Endothelial cell of hepatic sinusoid (primary cell): ENCODE measurements at regions not wholly inside any gene's neighbourhood (a gene's known extent, or its start where the extent isn't known, plus 50 kb on each side); places are given as distances from the start of the nearest gene placed in this dataset.

Experiments
- in situ Hi-C: cut with HindIII; loops from 2 replicates; pipeline ENCODE4 v1.10.0; 2017; ENCODE audit warnings: low sequenced_read_pairs

DNA sequence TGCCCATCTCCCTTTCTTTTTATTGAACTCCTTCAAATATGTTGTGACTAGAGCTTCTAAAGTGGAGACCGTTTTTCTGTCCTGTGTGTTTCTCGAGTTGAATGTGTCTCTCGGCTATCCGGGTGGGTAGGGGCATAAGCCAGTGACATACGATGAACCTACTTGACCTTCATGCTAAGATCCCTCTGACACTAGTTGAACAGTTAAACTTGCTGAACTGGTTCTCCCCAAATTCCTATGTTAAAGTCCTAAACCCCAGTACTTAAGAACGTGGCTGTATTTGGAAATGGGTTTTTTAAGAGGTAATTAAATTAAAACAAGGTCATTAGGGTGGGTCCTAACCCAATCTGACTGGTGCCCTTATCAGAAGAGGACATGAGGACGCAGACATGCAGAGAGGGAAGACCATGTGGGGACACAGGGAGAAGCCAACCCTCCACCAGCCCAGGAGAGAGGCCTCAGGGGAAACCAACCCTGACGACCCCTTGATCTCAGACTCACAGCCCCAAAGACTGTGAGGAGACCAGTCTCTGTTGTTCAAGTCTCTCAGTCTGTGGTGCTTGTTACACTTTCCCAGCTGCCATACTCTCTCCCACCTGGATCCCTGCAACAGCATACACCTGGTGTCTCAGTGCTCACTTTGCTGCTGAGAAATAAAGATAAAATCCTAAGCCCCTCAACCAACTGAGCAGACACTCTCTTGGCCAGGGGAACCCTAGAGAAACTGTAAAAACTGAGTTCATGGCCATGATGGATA is 208.4 kb downstream of the MYLK4 start:
- in situ Hi-C loops, result no loop called here

DNA sequence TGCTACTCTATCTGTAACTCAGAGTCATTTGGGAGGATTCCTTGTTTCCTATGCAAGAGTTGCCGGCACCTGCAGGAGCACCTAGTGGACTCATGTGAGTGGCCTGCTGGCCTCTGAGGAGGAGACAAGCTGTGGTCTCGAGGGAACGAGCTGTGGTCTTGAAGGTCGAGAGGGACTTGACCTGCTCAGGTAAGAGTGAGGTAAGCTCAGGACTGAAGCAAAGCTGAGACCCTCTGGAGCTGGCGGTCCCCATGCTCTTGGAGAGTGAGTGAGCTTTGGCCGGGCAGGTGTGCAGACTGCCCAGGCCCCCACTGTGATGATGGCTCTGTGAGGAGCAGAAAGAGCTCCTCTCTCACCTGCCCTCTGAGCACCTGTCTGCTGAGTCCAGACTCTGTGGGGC is 214.3 kb downstream of the MYLK4 start:
- in situ Hi-C loops, result no loop called here

GRCh38 chr6:2535506-2535905 is 215.2 kb downstream of the MYLK4 start:
- in situ Hi-C loops, result no loop called here

DNA sequence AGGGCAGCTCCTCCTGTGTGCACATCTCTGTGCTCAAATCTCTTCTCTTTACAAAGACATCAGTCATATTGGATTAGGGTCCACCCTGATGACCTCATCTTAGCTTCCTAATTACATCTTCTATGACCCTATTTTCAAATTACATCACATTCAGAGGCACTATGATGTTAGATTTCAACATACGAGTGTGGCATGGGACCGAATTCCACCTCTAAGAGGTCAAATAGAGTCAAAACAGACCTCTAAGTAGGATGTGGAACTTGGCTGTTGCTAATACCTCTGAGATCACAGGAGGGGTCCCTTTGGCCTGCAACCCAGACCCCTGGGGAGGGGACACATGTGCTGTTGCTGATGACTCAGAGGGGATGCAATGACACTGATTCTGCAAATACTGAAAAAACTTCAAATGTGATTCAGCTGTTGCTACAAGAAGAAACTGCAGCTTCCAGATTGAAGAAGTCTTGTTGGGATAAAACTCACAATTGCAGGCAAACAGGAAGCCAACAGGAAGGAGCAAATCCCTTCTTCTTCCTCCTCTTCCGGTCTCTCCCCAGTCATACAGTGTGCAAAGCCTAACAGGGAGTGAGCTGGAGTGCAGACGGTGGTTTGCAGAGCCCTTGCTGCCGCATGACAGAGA is 216.2 kb downstream of the MYLK4 start:
- in situ Hi-C loops, result loop anchor here (5.0 kb wide), 1 partner anchor 77 kb away; no protein-coding TSS in a partner anchor

- in situ Hi-C loops, result loop anchor here (5.0 kb wide), 1 partner anchor 74 kb away; no protein-coding TSS in a partner anchor
These were observed 219.1 kb downstream of the MYLK4 start for GRCh38 chr6:2531426-2532215.

DNA sequence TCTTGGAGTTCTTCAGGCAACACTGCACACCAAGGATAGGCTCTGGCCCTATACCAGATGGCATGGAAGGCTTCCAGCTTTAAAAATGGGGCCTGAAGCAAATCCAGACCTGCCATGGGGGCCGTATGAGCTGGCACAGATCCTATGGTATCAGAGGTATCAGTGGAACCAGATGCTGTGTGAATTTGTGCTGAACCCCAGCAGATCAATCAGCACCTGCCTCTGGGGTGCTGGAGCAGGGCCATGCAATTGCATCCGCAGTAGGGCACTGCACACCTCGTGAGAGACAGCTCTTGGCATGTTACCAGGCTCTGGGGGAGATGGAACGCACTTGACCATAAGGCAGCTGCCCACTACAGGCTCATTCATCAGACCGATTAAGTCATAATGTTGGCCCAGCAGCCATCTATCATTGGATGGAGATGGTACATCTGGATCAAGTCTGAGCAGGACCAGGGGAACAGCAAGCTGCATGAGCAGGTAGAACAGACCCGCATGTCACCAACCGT is 221.5 kb downstream of the MYLK4 start:
- in situ Hi-C loops, result no loop called here

- in situ Hi-C loops, result no loop called here
These were observed 222.6 kb downstream of the MYLK4 start for GRCh38 chr6:2528156-2528555.

- in situ Hi-C loops, result no loop called here
These were observed 224.0 kb downstream of the MYLK4 start for GRCh38 chr6:2526766-2527165.

- in situ Hi-C loops, result no loop called here
These were observed 226.6 kb downstream of the MYLK4 start for GRCh38 chr6:2524090-2524489.

- in situ Hi-C loops, result no loop called here
These were observed 227.7 kb downstream of the MYLK4 start for GRCh38 chr6:2523061-2523460.

GRCh38 chr6:2522521-2522920 is 228.2 kb downstream of the MYLK4 start:
- in situ Hi-C loops, result no loop called here

DNA sequence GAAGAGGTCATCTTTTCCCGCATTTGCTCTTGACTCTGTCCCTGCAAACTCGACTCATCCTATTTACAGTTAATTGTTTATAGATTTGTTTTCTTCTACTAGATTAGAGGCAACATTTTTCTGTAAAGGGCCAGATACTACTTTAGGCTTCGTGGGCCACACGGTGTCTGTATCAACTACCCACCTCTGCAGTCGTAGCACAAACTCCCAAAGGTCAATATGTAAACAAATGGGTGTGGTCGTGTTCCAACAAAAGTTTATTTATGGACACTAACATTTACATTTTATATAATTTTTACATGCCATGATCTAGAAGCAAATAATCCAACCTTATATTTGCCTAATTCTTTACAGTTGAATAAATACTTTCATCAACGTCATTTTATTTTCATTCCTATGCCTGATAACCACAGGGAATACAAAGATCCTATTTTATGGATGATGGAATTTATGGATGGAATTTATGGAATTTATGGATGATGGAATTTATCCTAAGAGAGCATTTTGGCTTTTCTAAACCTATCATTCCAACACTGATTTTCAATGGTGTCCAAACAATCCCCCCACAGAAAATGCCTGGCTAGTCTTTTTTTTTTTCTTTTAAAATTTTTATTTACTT is 232.8 kb downstream of the MYLK4 start:
- in situ Hi-C loops, result no loop called here

- in situ Hi-C loops, result no loop called here
These were observed 233.3 kb downstream of the MYLK4 start for GRCh38 chr6:2517401-2517800.

GRCh38 chr6:2516059-2516458 is 234.7 kb downstream of the MYLK4 start:
- in situ Hi-C loops, result no loop called here

DNA sequence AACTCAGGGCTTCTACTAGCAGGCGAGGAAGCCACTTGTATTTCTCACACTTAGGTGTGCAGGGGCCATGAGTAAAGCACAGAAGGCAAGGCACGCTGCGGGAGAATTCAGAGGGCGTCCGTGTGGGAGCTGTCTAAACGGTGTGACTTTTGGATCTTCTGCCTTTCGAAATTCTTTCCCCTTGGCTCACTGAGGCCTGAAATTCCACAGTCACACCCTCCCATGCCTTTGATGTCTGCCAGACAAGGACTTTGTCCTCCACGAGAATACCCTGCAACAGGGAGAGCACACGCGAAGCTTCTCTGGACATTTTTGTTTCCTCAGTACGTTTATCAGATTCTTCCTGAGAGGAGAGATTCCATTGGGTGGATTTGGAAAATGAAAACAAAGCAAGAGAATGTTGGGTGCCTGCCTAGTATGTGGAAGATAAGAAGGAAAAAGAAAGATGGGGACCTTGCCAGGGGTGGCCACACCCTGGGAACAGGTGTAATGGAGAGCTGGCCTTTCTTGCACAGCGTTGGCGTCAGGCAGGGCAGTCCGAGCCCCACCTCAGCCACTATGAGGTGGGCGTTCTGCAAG is 235.7 kb downstream of the MYLK4 start:
- in situ Hi-C loops, result no loop called here

DNA sequence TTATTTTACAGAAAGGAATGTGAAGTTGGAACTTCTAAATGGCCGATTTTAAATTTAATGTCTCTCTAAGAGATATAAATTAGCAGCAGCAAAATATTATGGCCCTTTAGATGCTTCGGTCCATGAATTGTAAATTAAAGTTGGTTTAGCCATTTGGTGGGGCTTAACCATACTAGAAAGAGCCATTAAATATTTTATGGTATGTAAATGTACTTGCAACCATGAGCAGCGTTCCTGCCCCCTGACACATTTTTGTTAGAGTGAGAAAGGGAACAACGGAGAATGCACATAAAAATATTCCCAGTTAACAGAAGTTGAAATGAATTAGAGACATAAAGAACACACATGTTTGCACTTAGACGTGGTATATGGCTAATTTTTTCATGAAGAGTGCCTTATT is 237.9 kb downstream of the MYLK4 start:
- in situ Hi-C loops, result no loop called here

GRCh38 chr6:2510316-2510715 is 240.4 kb downstream of the MYLK4 start:
- in situ Hi-C loops, result no loop called here

DNA sequence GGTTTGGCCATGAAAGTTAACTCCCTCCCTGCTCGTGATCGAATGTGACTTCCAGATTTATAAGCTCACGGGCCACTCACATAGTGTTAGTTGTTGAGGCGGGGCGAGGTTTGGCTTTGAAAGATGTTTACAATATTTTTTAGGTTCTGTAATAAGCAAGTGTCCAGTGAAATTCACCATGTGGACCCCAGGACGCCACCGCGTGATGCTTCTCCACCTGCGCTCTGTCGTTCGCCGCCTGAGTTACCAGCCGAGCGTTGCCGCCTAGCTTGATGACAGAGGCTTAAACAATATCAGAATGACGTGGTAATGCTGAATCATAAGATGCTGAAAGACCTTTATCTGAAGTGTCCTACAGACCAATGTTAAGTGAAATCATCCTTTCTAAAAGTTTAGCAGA is 241.0 kb downstream of the MYLK4 start:
- in situ Hi-C loops, result no loop called here

DNA sequence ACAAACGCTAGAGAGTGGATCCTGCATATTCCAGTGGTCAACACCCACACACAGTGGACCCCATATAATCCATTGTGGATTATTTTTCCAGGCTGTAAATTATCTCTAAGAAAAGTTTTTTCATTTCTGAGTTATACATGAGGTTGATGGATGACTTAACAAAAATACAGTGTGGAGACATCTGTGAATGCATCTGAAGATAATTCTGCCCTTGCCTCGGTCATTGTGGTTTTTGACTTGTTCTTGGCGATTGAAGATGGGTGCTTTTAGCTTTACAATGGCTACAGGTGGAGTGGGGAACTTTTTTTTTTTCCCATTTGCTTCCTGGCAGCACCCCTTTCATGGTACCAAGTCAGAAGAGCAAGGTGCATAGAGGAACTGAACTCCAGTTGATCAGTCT is 242.7 kb downstream of the MYLK4 start:
- in situ Hi-C loops, result no loop called here

GRCh38 chr6:2507521-2508037 is 243.1 kb downstream of the MYLK4 start:
- in situ Hi-C loops, result no loop called here

GRCh38 chr6:2507016-2507415 is 243.7 kb downstream of the MYLK4 start:
- in situ Hi-C loops, result no loop called here
